ENCODE measurements at regions not wholly inside any gene's neighbourhood (a gene's known extent, or its start where the extent isn't known, plus 50 kb on each side); places are given as distances from the start of the nearest gene placed in this dataset.

- TF ChIP-seq CTCF (IDR thresholded peaks at IDR 0.05), result no peak
- no peak for TF ChIP-seq POLR2A (IDR thresholded peaks at IDR 0.05)
These were observed 112.8 kb upstream of the NAP1L1 start for GRCh38 chr12:76197283-76197682.

Measured in thyroid gland (tissue), 4 donors.